OCI-LY1 (cell line): ENCODE measurements at regions not wholly inside any gene's neighbourhood (a gene's known extent, or its start where the extent isn't known, plus 50 kb on each side); places are given as distances from the start of the nearest gene placed in this dataset.

ENCODE experiments used
- CTCF ChIP-seq: fragments of 200-600 bp; sonication (generic), shearing (Covaris generic); IDR thresholded peaks from 2 replicates; pipeline ENCODE4 v1.5.1; 2017; ENCODE audit warnings: mild to moderate bottlenecking, antibody characterized with exemption, low read length, moderate library complexity, mixed read lengths
- EZH2 ChIP-seq: fragments of 200-600 bp; sonication (generic), shearing (Covaris generic); IDR thresholded peaks from 2 replicates; pipeline ENCODE4 v1.8.0; 2017; ENCODE audit warnings: borderline replicate concordance, mixed run types, mild to moderate bottlenecking, antibody characterized with exemption, low read length, moderate library complexity, mixed read lengths

DNA sequence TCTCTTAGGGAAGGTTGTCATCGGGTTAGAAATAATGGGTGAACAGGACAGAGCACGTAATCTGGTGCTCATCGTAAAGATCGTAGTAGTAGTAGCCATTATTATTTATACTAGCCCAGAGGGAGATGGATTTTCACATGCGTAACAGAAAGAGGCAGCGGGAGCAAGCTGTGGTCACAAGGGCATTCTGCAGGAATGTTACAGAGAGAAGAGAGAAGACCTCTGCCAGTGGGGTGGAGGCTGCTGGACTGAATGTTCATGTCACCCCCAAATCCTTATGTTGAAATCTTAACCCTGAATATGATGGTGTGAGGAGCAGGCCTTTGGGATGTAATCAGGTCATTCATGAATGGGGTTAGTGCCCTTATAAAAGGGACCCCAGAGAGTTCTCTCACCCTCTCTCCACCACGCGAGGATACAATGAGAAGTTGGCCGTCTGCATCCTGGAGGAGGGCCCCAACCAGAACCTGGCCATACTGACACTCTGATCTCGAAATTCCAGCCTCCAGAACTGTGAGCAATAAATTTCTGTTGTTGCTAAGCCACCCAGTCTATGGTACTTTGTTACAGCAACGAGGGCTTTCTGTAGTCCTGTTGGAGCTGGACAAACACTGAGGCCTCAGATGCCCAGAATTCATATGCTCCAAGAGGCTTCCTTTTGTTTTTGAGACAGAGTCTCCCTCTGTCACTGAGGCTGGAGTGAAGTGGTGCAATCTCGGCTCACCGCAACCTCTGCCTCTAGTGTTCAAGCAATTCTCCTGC, 131.2 kb upstream of the MED13L start:
- TF ChIP-seq CTCF, result no peak
- no peak for TF ChIP-seq EZH2
